ENCODE measurements at regions not wholly inside any gene's neighbourhood (a gene's known extent, or its start where the extent isn't known, plus 50 kb on each side); places are given as distances from the start of the nearest gene placed in this dataset.

GRCh38 chr2:198715302-198715835, 742.4 kb downstream of the SATB2 start:
- DNase-seq (ENCODE audit: low read depth): no peak
- no peak overlapping the region for H3K4me3 ChIP-seq (ENCODE audit: low read depth, low read length)
- no peak for TF ChIP-seq CTCF (IDR thresholded peaks at IDR 0.05; ENCODE audit: insufficient read depth, low read length)

- no peak for DNase-seq (ENCODE audit: low read depth)
- no peak for TF ChIP-seq CTCF (IDR thresholded peaks at IDR 0.05; ENCODE audit: insufficient read depth, low read length)
Measured at GRCh38 chr2:198712485-198712884, 745.3 kb downstream of the SATB2 start.

GRCh38 chr2:198711484-198711883, 746.3 kb downstream of the SATB2 start:
- H3K4me3 ChIP-seq (ENCODE audit: low read depth, low read length): no peak overlapping the region
- DNase-seq (ENCODE audit: low read depth): no peak
- TF ChIP-seq CTCF (IDR thresholded peaks at IDR 0.05; ENCODE audit: insufficient read depth, low read length): no peak

More at GRCh38 chr2:198712485-198712884, 745.3 kb downstream of the SATB2 start:
- H3K4me3 ChIP-seq (ENCODE audit: low read depth, low read length): no peak overlapping the region

GRCh38 chr2:198710562-198710961, 747.2 kb downstream of the SATB2 start:
- no peak for TF ChIP-seq CTCF (IDR thresholded peaks at IDR 0.05; ENCODE audit: insufficient read depth, low read length)
- no peak for DNase-seq (ENCODE audit: low read depth)
- no peak overlapping the region for H3K4me3 ChIP-seq (ENCODE audit: low read depth, low read length)

GRCh38 chr2:198706476-198707082, 751.2 kb downstream of the SATB2 start:
- DNase-seq (ENCODE audit: low read depth): peak; percentile 6

GRCh38 chr2:198703281-198703680, 754.5 kb downstream of the SATB2 start:
- H3K4me3 ChIP-seq (ENCODE audit: low read depth, low read length): no peak overlapping the region
- no peak for TF ChIP-seq CTCF (IDR thresholded peaks at IDR 0.05; ENCODE audit: insufficient read depth, low read length)
- no peak for DNase-seq (ENCODE audit: low read depth)

More at GRCh38 chr2:198706476-198707082, 751.2 kb downstream of the SATB2 start:
- no peak for TF ChIP-seq CTCF (IDR thresholded peaks at IDR 0.05; ENCODE audit: insufficient read depth, low read length)
- H3K4me3 ChIP-seq (ENCODE audit: low read depth, low read length): no peak overlapping the region

GRCh38 chr2:198702796-198703195, 754.9 kb downstream of the SATB2 start:
- TF ChIP-seq CTCF (IDR thresholded peaks at IDR 0.05; ENCODE audit: insufficient read depth, low read length): no peak
- DNase-seq (ENCODE audit: low read depth): no peak
- no peak overlapping the region for H3K4me3 ChIP-seq (ENCODE audit: low read depth, low read length)

Measured in fibroblast of the aortic adventitia (primary cell).